ENCODE measurements at regions not wholly inside any gene's neighbourhood (a gene's known extent, or its start where the extent isn't known, plus 50 kb on each side); places are given as distances from the start of the nearest gene placed in this dataset.
"Not testable (repeated sequence)": the region's sequence is repeated elsewhere in the genome, so short reads cannot be mapped to it uniquely, and the experiment has no call there.

DNA sequence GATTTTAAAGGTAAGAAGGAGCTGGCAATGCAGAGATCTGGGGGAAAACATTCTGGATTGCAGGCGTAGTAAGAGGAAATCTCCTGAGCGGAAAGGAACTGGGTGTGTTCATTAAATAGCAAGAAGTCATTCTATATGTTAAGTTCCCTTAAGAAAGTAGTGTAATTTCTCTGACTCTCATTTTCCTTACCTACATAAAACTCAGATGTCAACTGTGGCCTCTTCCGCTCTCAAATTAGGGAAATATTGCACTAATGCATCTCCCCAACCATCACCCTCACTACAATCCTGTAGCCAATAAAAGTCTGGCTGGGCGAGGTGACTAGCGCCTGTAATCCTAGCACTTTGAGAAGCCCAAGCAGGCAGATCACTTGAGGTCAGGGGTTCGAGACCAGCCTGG, 89.0 kb upstream of the CDC42EP3 start:
- DNase-seq = no peak
- Histone ChIP-seq H3K36me3 (ENCODE audit: control insufficient read depth in 4 of 4, insufficient read depth in 4 of 4, low read length in 4 of 4) (no peaks in the 10 kb centered on the region), H3K27ac (ENCODE audit: low read depth in 1 of 2, low read length in 1 of 2) (no peak overlapping the region), H3K9ac (ENCODE audit: insufficient read depth in 1 of 2, low read length in 2 of 2) (no peak overlapping the region), H3K27me3 (ENCODE audit: control insufficient read depth in 3 of 3, insufficient read depth in 3 of 3, low read length in 2 of 3) (no peaks in the 10 kb centered on the region), H3K4me3 (no peak overlapping the region), H3K4me1 (ENCODE audit: control insufficient read depth in 5 of 5, insufficient read depth in 5 of 5, low read length in 5 of 5) (peaks cover 0 to 2% (median 0%) of the 10 kb centered on the region in 5 donors), H3K9me3 (ENCODE audit: control insufficient read depth in 4 of 4, insufficient read depth in 3 of 4, low read length in 3 of 4) (no peaks in the 10 kb centered on the region)
- no peak for TF ChIP-seq CTCF (IDR thresholded peaks at IDR 0.05; ENCODE audit: control extremely low read depth, extremely low read depth)
- no peak for ATAC-seq (ENCODE audit: insufficient read depth, low FRiP score)
- WGBS, 2 donors = 61 to 80% methylated on average over 6 of the region's 6 CpGs

GRCh38 chr2:37762281-37762680, 90.8 kb upstream of the CDC42EP3 start:
- 54 to 60% methylated on average over 2 of the region's 2 CpGs for WGBS, 2 donors
- not testable (repeated sequence) for H3K9me3 ChIP-seq (ENCODE audit: control insufficient read depth in 4 of 4, insufficient read depth in 3 of 4, low read length in 3 of 4); ATAC-seq (ENCODE audit: insufficient read depth, low FRiP score); H3K4me1 ChIP-seq (ENCODE audit: control insufficient read depth in 5 of 5, insufficient read depth in 5 of 5, low read length in 5 of 5); H3K4me3 ChIP-seq; H3K27ac ChIP-seq (ENCODE audit: low read depth in 1 of 2, low read length in 1 of 2); H3K36me3 ChIP-seq (ENCODE audit: control insufficient read depth in 4 of 4, insufficient read depth in 4 of 4, low read length in 4 of 4); H3K27me3 ChIP-seq (ENCODE audit: control insufficient read depth in 3 of 3, insufficient read depth in 3 of 3, low read length in 2 of 3); H3K9ac ChIP-seq (ENCODE audit: insufficient read depth in 1 of 2, low read length in 2 of 2); DNase-seq

- Histone ChIP-seq H3K9ac (ENCODE audit: insufficient read depth in 1 of 2, low read length in 2 of 2) (no peak overlapping the region), H3K27me3 (ENCODE audit: control insufficient read depth in 3 of 3, insufficient read depth in 3 of 3, low read length in 2 of 3) (no peaks in the 10 kb centered on the region), H3K27ac (ENCODE audit: low read depth in 1 of 2, low read length in 1 of 2) (no peak overlapping the region), H3K4me1 (ENCODE audit: control insufficient read depth in 5 of 5, insufficient read depth in 5 of 5, low read length in 5 of 5) (peaks cover 2 to 20% (median 7%) of the 10 kb centered on the region in 5 donors), H3K4me3 (no peak overlapping the region), H3K36me3 (ENCODE audit: control insufficient read depth in 4 of 4, insufficient read depth in 4 of 4, low read length in 4 of 4) (no peaks in the 10 kb centered on the region), H3K9me3 (ENCODE audit: control insufficient read depth in 4 of 4, insufficient read depth in 3 of 4, low read length in 3 of 4) (no peaks in the 10 kb centered on the region)
- DNase-seq (no peak), ATAC-seq (ENCODE audit: insufficient read depth, low FRiP score) (no peak)
- TF ChIP-seq CTCF (IDR thresholded peaks at IDR 0.05; ENCODE audit: control extremely low read depth, extremely low read depth) = no peak
- WGBS, 2 donors = 9 to 11% methylated on average over 2 of the region's 2 CpGs
These were observed 93.3 kb upstream of the CDC42EP3 start for GRCh38 chr2:37764739-37765138.

DNA sequence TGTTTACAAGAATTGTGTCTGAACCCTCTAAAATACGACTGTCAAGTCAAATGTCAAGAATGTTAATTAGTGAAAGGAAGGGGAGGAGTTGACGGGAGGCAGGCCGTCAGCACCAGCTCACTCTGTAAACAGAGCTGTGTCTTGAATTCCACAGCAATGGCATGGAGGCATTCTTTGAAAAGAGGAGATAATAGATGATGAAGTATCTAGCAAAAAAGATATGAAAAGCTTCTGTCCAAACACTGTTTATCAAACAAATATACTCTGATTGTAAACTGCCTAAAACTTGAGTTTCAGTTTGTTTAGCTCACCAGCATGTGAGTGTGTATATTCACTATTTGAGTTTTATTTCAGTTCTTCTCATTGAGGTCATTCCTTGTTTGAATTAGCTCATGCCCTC, 94.7 kb upstream of the CDC42EP3 start:
- no peak overlapping the region for H3K4me3 ChIP-seq
- WGBS, 2 donors = 34 to 54% methylated on average over 3 of the region's 3 CpGs
- H3K9ac ChIP-seq (ENCODE audit: insufficient read depth in 1 of 2, low read length in 2 of 2) = no peak overlapping the region
- no peak overlapping the region for H3K27ac ChIP-seq (ENCODE audit: low read depth in 1 of 2, low read length in 1 of 2)
- ATAC-seq (ENCODE audit: insufficient read depth, low FRiP score) (no peak), DNase-seq (peak; percentile 35 to 54 (median 42))
- no peaks in the 10 kb centered on the region for H3K9me3 ChIP-seq (ENCODE audit: control insufficient read depth in 4 of 4, insufficient read depth in 3 of 4, low read length in 3 of 4)
- TF ChIP-seq CTCF (IDR thresholded peaks at IDR 0.05; ENCODE audit: control extremely low read depth, extremely low read depth) = no peak
- H3K27me3 ChIP-seq (ENCODE audit: control insufficient read depth in 3 of 3, insufficient read depth in 3 of 3, low read length in 2 of 3) = no peaks in the 10 kb centered on the region
- H3K36me3 ChIP-seq (ENCODE audit: control insufficient read depth in 4 of 4, insufficient read depth in 4 of 4, low read length in 4 of 4) = no peaks in the 10 kb centered on the region
- peaks cover 2 to 20% (median 7%) of the 10 kb centered on the region in 5 donors for H3K4me1 ChIP-seq (ENCODE audit: control insufficient read depth in 5 of 5, insufficient read depth in 5 of 5, low read length in 5 of 5)
